ENCODE measurements at regions not wholly inside any gene's neighbourhood (a gene's known extent, or its start where the extent isn't known, plus 50 kb on each side); places are given as distances from the start of the nearest gene placed in this dataset.
"Not testable (repeated sequence)": the region's sequence is repeated elsewhere in the genome, so short reads cannot be mapped to it uniquely, and the experiment has no call there.

- H3K27ac ChIP-seq (ENCODE audit: low read length); H3K4me3 ChIP-seq (ENCODE audit: low read length); H3K9me3 ChIP-seq (ENCODE audit: insufficient read depth, low read depth, low read length); H3K27me3 ChIP-seq (ENCODE audit: insufficient read depth, low read length); H3K9ac ChIP-seq (ENCODE audit: low read depth, low read length); H3K36me3 ChIP-seq (ENCODE audit: insufficient read depth, low read depth, low read length); H3K4me1 ChIP-seq (ENCODE audit: insufficient read depth, low read length): not testable (repeated sequence)
Measured at GRCh38 chr2:184060268-184060667, 538.1 kb upstream of the ZNF804A start.

GRCh38 chr2:184067502-184067901 is 530.8 kb upstream of the ZNF804A start:
- Histone ChIP-seq H3K27me3 (ENCODE audit: insufficient read depth, low read length) (no peaks in the 10 kb centered on the region), H3K4me1 (ENCODE audit: insufficient read depth, low read length) (no peaks in the 10 kb centered on the region), H3K4me3 (ENCODE audit: low read length) (no peak overlapping the region), H3K9ac (ENCODE audit: low read depth, low read length) (no peak overlapping the region), H3K36me3 (ENCODE audit: insufficient read depth, low read depth, low read length) (no peaks in the 10 kb centered on the region), H3K27ac (ENCODE audit: low read length) (no peak overlapping the region), H3K9me3 (ENCODE audit: insufficient read depth, low read depth, low read length) (no peaks in the 10 kb centered on the region)

- Histone ChIP-seq H3K9me3 (ENCODE audit: insufficient read depth, low read depth, low read length) (no peaks in the 10 kb centered on the region), H3K9ac (ENCODE audit: low read depth, low read length) (no peak overlapping the region), H3K4me1 (ENCODE audit: insufficient read depth, low read length) (no peaks in the 10 kb centered on the region), H3K4me3 (ENCODE audit: low read length) (no peak overlapping the region), H3K36me3 (ENCODE audit: insufficient read depth, low read depth, low read length) (no peaks in the 10 kb centered on the region), H3K27ac (ENCODE audit: low read length) (no peak overlapping the region), H3K27me3 (ENCODE audit: insufficient read depth, low read length) (no peaks in the 10 kb centered on the region)
Measured at GRCh38 chr2:184072470-184072869, 525.9 kb upstream of the ZNF804A start.

- H3K27ac ChIP-seq (ENCODE audit: low read length), result no peak overlapping the region
- no peaks in the 10 kb centered on the region for H3K9me3 ChIP-seq (ENCODE audit: insufficient read depth, low read depth, low read length)
- no peaks in the 10 kb centered on the region for H3K4me1 ChIP-seq (ENCODE audit: insufficient read depth, low read length)
- no peaks in the 10 kb centered on the region for H3K27me3 ChIP-seq (ENCODE audit: insufficient read depth, low read length)
- no peak overlapping the region for H3K9ac ChIP-seq (ENCODE audit: low read depth, low read length)
- H3K4me3 ChIP-seq (ENCODE audit: low read length), result no peak overlapping the region
- no peaks in the 10 kb centered on the region for H3K36me3 ChIP-seq (ENCODE audit: insufficient read depth, low read depth, low read length)
Measured at GRCh38 chr2:184078496-184078895, 519.8 kb upstream of the ZNF804A start.

GRCh38 chr2:184091456-184091855 is 506.9 kb upstream of the ZNF804A start:
- Histone ChIP-seq H3K36me3 (ENCODE audit: insufficient read depth, low read depth, low read length) (no peaks in the 10 kb centered on the region), H3K4me1 (ENCODE audit: insufficient read depth, low read length) (no peaks in the 10 kb centered on the region), H3K9ac (ENCODE audit: low read depth, low read length) (no peak overlapping the region), H3K4me3 (ENCODE audit: low read length) (no peak overlapping the region), H3K27ac (ENCODE audit: low read length) (no peak overlapping the region), H3K9me3 (ENCODE audit: insufficient read depth, low read depth, low read length) (no peaks in the 10 kb centered on the region), H3K27me3 (ENCODE audit: insufficient read depth, low read length) (no peaks in the 10 kb centered on the region)

- Histone ChIP-seq H3K36me3 (ENCODE audit: insufficient read depth, low read depth, low read length) (no peaks in the 10 kb centered on the region), H3K27ac (ENCODE audit: low read length) (no peak overlapping the region), H3K9ac (ENCODE audit: low read depth, low read length) (no peak overlapping the region), H3K4me1 (ENCODE audit: insufficient read depth, low read length) (no peaks in the 10 kb centered on the region), H3K27me3 (ENCODE audit: insufficient read depth, low read length) (no peaks in the 10 kb centered on the region), H3K9me3 (ENCODE audit: insufficient read depth, low read depth, low read length) (no peaks in the 10 kb centered on the region), H3K4me3 (ENCODE audit: low read length) (no peak overlapping the region)
Measured at GRCh38 chr2:184113696-184114403, 484.5 kb upstream of the ZNF804A start.

GRCh38 chr2:184114439-184114838 is 483.9 kb upstream of the ZNF804A start:
- no peaks in the 10 kb centered on the region for H3K36me3 ChIP-seq (ENCODE audit: insufficient read depth, low read depth, low read length)
- H3K4me3 ChIP-seq (ENCODE audit: low read length), result no peak overlapping the region
- no peaks in the 10 kb centered on the region for H3K4me1 ChIP-seq (ENCODE audit: insufficient read depth, low read length)
- H3K27ac ChIP-seq (ENCODE audit: low read length), result no peak overlapping the region
- no peak overlapping the region for H3K9ac ChIP-seq (ENCODE audit: low read depth, low read length)
- H3K27me3 ChIP-seq (ENCODE audit: insufficient read depth, low read length), result no peaks in the 10 kb centered on the region
- no peaks in the 10 kb centered on the region for H3K9me3 ChIP-seq (ENCODE audit: insufficient read depth, low read depth, low read length)

GRCh38 chr2:184119989-184120800 is 478.1 kb upstream of the ZNF804A start:
- Histone ChIP-seq H3K27ac (ENCODE audit: low read length) (no peak overlapping the region), H3K4me1 (ENCODE audit: insufficient read depth, low read length) (no peaks in the 10 kb centered on the region), H3K36me3 (ENCODE audit: insufficient read depth, low read depth, low read length) (no peaks in the 10 kb centered on the region), H3K4me3 (ENCODE audit: low read length) (no peak overlapping the region), H3K9me3 (ENCODE audit: insufficient read depth, low read depth, low read length) (no peaks in the 10 kb centered on the region), H3K9ac (ENCODE audit: low read depth, low read length) (no peak overlapping the region), H3K27me3 (ENCODE audit: insufficient read depth, low read length) (no peaks in the 10 kb centered on the region)

- Histone ChIP-seq H3K4me1 (ENCODE audit: insufficient read depth, low read length) (no peaks in the 10 kb centered on the region), H3K9me3 (ENCODE audit: insufficient read depth, low read depth, low read length) (no peaks in the 10 kb centered on the region), H3K4me3 (ENCODE audit: low read length) (no peak overlapping the region), H3K36me3 (ENCODE audit: insufficient read depth, low read depth, low read length) (no peaks in the 10 kb centered on the region), H3K27me3 (ENCODE audit: insufficient read depth, low read length) (no peaks in the 10 kb centered on the region), H3K27ac (ENCODE audit: low read length) (no peak overlapping the region), H3K9ac (ENCODE audit: low read depth, low read length) (no peak overlapping the region)
Measured at GRCh38 chr2:184125867-184126266, 472.5 kb upstream of the ZNF804A start.

GRCh38 chr2:184129073-184129472 is 469.3 kb upstream of the ZNF804A start:
- Histone ChIP-seq H3K9me3 (ENCODE audit: insufficient read depth, low read depth, low read length) (no peaks in the 10 kb centered on the region), H3K9ac (ENCODE audit: low read depth, low read length) (no peak overlapping the region), H3K27ac (ENCODE audit: low read length) (no peak overlapping the region), H3K4me1 (ENCODE audit: insufficient read depth, low read length) (no peaks in the 10 kb centered on the region), H3K27me3 (ENCODE audit: insufficient read depth, low read length) (no peaks in the 10 kb centered on the region), H3K36me3 (ENCODE audit: insufficient read depth, low read depth, low read length) (no peaks in the 10 kb centered on the region), H3K4me3 (ENCODE audit: low read length) (no peak overlapping the region)

- H3K4me3 ChIP-seq (ENCODE audit: low read length), result no peak overlapping the region
- H3K4me1 ChIP-seq (ENCODE audit: insufficient read depth, low read length), result no peaks in the 10 kb centered on the region
- H3K27ac ChIP-seq (ENCODE audit: low read length), result no peak overlapping the region
- H3K9me3 ChIP-seq (ENCODE audit: insufficient read depth, low read depth, low read length), result no peaks in the 10 kb centered on the region
- H3K9ac ChIP-seq (ENCODE audit: low read depth, low read length), result no peak overlapping the region
- H3K36me3 ChIP-seq (ENCODE audit: insufficient read depth, low read depth, low read length), result no peaks in the 10 kb centered on the region
- H3K27me3 ChIP-seq (ENCODE audit: insufficient read depth, low read length), result no peaks in the 10 kb centered on the region
Measured at GRCh38 chr2:184137955-184138354, 460.4 kb upstream of the ZNF804A start.

- no peaks in the 10 kb centered on the region for H3K9me3 ChIP-seq (ENCODE audit: insufficient read depth, low read depth, low read length)
- H3K27me3 ChIP-seq (ENCODE audit: insufficient read depth, low read length), result no peaks in the 10 kb centered on the region
- H3K4me3 ChIP-seq (ENCODE audit: low read length), result no peak overlapping the region
- H3K9ac ChIP-seq (ENCODE audit: low read depth, low read length), result no peak overlapping the region
- H3K27ac ChIP-seq (ENCODE audit: low read length), result no peak overlapping the region
- H3K4me1 ChIP-seq (ENCODE audit: insufficient read depth, low read length), result no peaks in the 10 kb centered on the region
- H3K36me3 ChIP-seq (ENCODE audit: insufficient read depth, low read depth, low read length), result no peaks in the 10 kb centered on the region
Measured at GRCh38 chr2:184141866-184142265, 456.5 kb upstream of the ZNF804A start.
